Smooth muscle cell (in vitro differentiated cells): ENCODE measurements at regions not wholly inside any gene's neighbourhood (a gene's known extent, or its start where the extent isn't known, plus 50 kb on each side); places are given as distances from the start of the nearest gene placed in this dataset.
A peak's percentile ranks its signal among the peaks of the same experiment; 100 is the strongest.

Experiments used
- DNase-seq: peaks from one replicate; lab custom pipeline; 2025; ENCODE audit not compliant: unreplicated experiment; lab: John Stamatoyannopoulos, UW
- H2AFZ ChIP-seq: fragments of 200-600 bp; sonication (generic); 2 replicates; pipeline ENCODE4 v1.6.0; 2016; ENCODE audit warnings: antibody characterized with exemption, low read depth, mild to moderate bottlenecking
- H3F3A ChIP-seq: fragments of 200-600 bp; sonication (generic); 2 replicates; pipeline ENCODE4 v1.6.0; 2017; ENCODE audit warnings: antibody characterized with exemption, low read depth
- H3K27ac ChIP-seq: fragments of 200-600 bp; sonication (generic); 2 replicates; pipeline ENCODE4 v1.5.1; 2016; ENCODE audit warnings: low read depth, mild to moderate bottlenecking
- H3K27me3 ChIP-seq: fragments of 200-600 bp; sonication (generic); 2 replicates; pipeline ENCODE4 v1.6.1; 2016; ENCODE audit warnings: low read depth, mild to moderate bottlenecking
- H3K36me3 ChIP-seq: fragments of 200-600 bp; sonication (generic); 2 replicates; pipeline ENCODE4 v1.5.1; 2016; ENCODE audit warnings: low read depth
- H3K4me1 ChIP-seq: fragments of 200-600 bp; sonication (generic); 2 replicates; pipeline ENCODE4 v1.5.1; 2016; ENCODE audit warnings: low read depth
- H3K4me2 ChIP-seq: fragments of 200-600 bp; sonication (generic); 2 replicates; pipeline ENCODE4 v1.6.0; 2016; ENCODE audit warnings: mild to moderate bottlenecking
- H3K4me3 ChIP-seq: fragments of 200-600 bp; sonication (generic); 2 replicates; pipeline ENCODE4 v1.5.1; 2016; ENCODE audit warnings: mild to moderate bottlenecking
- H3K79me2 ChIP-seq: fragments of 200-600 bp; sonication (generic); 2 replicates; pipeline ENCODE4 v1.6.0; 2016; ENCODE audit warnings: low read depth, mild to moderate bottlenecking
- H3K9ac ChIP-seq: fragments of 200-600 bp; sonication (generic); 2 replicates; pipeline ENCODE4 v1.6.0; 2016; ENCODE audit warnings: low read depth
- H3K9me3 ChIP-seq: fragments of 200-600 bp; sonication (generic); replicated peaks from 2 replicates; pipeline ENCODE4 v1.5.1; 2016; ENCODE audit warnings: low read depth
- H4K20me1 ChIP-seq: fragments of 200-600 bp; sonication (generic); 2 replicates; pipeline ENCODE4 v1.6.0; 2016; ENCODE audit warnings: low read depth
- WGBS: methylation state at CpG from one replicate; pipeline ENCODE4 v1.1.7; 2016; ENCODE audit warnings: low lambda C conversion rate; 5-methylcytosine and 5-hydroxymethylcytosine counted together
- TF ChIP-seq, protein P1 (sequence below): fragments of 200-600 bp; sonication (generic); IDR thresholded peaks from 2 replicates; pipeline ENCODE4 v1.5.1; 2017; ENCODE audit warnings: borderline replicate concordance, mild to moderate bottlenecking, antibody characterized with exemption; ENCODE audit not compliant: insufficient read depth, poor library complexity, severe bottlenecking

DNA sequence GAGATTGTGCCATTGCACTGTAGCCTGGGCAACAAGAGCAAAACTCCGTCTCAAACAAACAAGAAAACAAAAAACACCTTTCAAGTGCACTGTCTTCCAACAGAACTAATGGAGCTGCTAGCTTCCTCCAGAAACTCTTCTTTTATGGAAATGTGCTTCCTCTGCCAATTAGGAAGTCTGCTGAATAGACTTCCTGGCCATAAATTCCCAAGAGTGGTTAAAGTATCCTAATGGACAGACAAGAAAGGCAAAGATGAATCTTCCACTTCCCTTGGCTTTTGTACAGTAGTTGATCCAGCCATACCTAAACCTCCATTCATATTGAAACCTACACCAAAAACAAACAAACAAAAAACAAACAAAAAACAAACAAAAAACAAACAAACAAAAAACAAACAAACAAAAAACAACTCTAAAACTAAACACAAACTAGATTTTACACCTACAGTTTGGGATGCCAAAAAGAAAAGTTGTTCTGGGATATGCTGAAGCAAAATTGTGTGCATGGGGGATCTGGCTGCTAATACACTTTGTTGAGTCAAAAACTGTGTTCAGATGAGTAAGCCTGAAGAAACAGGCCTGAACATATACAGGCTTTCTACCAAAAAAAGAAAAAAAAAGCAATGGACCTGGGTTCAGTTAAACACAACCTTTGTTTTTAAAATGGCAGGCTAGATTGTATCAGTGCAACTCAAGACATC lies 59.8 kb upstream of the CARMIL1 start:
- TF ChIP-seq, protein P1, sequence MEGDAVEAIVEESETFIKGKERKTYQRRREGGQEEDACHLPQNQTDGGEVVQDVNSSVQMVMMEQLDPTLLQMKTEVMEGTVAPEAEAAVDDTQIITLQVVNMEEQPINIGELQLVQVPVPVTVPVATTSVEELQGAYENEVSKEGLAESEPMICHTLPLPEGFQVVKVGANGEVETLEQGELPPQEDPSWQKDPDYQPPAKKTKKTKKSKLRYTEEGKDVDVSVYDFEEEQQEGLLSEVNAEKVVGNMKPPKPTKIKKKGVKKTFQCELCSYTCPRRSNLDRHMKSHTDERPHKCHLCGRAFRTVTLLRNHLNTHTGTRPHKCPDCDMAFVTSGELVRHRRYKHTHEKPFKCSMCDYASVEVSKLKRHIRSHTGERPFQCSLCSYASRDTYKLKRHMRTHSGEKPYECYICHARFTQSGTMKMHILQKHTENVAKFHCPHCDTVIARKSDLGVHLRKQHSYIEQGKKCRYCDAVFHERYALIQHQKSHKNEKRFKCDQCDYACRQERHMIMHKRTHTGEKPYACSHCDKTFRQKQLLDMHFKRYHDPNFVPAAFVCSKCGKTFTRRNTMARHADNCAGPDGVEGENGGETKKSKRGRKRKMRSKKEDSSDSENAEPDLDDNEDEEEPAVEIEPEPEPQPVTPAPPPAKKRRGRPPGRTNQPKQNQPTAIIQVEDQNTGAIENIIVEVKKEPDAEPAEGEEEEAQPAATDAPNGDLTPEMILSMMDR, result no peak
- Histone ChIP-seq H3K27ac (peak overlapping the region; percentile 42), H4K20me1 (no peaks in the 10 kb centered on the region), H2AFZ (peak overlapping the region; percentile 44), H3K9me3 (no peaks in the 10 kb centered on the region), H3F3A (peaks cover 9% of the 10 kb centered on the region), H3K27me3 (no peaks in the 10 kb centered on the region), H3K9ac (no peak overlapping the region), H3K4me1 (peaks cover 8% of the 10 kb centered on the region), H3K79me2 (no peaks in the 10 kb centered on the region), H3K36me3 (no peaks in the 10 kb centered on the region), H3K4me3 (no peak overlapping the region), H3K4me2 (peak overlapping the region; percentile 47)
- 53% methylated on average over 1 of the region's 1 CpG for WGBS
- DNase-seq, result no peak

DNA sequence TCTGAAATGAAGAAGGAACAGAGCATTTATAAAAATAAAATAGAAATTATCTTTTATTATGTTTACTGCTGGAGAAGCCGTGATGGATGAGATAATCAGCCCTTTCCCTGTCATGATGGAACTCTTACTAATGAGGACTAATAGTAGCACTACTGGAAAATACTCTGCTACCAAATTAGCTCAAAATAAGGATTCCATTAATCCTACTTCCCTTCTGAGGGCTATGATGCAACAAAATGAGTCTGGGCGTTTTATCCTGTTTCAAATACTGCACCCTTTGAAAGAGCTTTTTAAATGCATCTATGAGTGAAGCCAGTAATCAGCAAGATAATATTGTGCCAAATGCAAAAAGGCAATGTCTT lies 59.3 kb upstream of the CARMIL1 start:
- Histone ChIP-seq H3K4me3 (no peak overlapping the region), H3K27ac (peak overlapping the region; percentile 42), H4K20me1 (no peaks in the 10 kb centered on the region), H2AFZ (peak overlapping the region; percentile 44), H3K9me3 (no peaks in the 10 kb centered on the region), H3K27me3 (no peaks in the 10 kb centered on the region), H3F3A (peaks cover 9% of the 10 kb centered on the region), H3K9ac (no peak overlapping the region), H3K4me1 (peaks cover 8% of the 10 kb centered on the region), H3K79me2 (no peaks in the 10 kb centered on the region), H3K4me2 (peak overlapping the region; percentile 47), H3K36me3 (no peaks in the 10 kb centered on the region)
- TF ChIP-seq, protein P1, result no peak
- 29% methylated on average over 2 of the region's 2 CpGs for whole genome bisulfite sequencing
- no peak for DNase-seq

DNA sequence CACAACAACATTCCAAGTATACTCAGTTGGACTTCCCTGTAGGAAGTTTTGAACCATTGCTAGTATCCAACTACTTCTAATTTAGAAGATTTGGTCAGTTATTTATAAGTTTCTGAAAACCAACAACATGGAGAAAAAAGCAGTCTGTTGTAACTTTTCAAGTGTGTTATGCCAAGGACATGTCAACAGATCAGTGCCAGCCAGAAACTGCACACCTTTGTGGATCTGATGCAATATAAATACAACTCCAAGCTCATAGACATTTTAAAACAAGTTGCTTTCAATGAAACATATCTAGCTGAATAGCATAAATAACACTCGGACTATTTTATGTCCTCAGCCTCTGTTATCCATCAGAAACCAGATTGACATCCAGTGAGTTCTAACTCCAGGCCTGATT lies 58.3 kb upstream of the CARMIL1 start:
- DNase-seq, result no peak
- no peak overlapping the region for H2AFZ ChIP-seq
- no peaks in the 10 kb centered on the region for H3K27me3 ChIP-seq
- H3K27ac ChIP-seq, result peak overlapping the region; percentile 42
- no peak overlapping the region for H3K9ac ChIP-seq
- H3K36me3 ChIP-seq, result no peaks in the 10 kb centered on the region
- no peaks in the 10 kb centered on the region for H3K9me3 ChIP-seq
- peaks cover 8% of the 10 kb centered on the region for H3K4me1 ChIP-seq
- 86% methylated on average over 1 of the region's 1 CpG for WGBS
- H3F3A ChIP-seq, result peaks cover 9% of the 10 kb centered on the region
- no peak overlapping the region for H3K4me2 ChIP-seq
- no peaks in the 10 kb centered on the region for H3K79me2 ChIP-seq
- no peak overlapping the region for H3K4me3 ChIP-seq
- TF ChIP-seq, protein P1, result no peak
- no peaks in the 10 kb centered on the region for H4K20me1 ChIP-seq
